Choroid plexus epithelial cell (primary cell): ENCODE measurements at regions not wholly inside any gene's neighbourhood (a gene's known extent, or its start where the extent isn't known, plus 50 kb on each side); places are given as distances from the start of the nearest gene placed in this dataset.
"Not testable (repeated sequence)": the region's sequence is repeated elsewhere in the genome, so short reads cannot be mapped to it uniquely, and the experiment has no call there.

ENCODE experiments used
- DNase-seq: peaks from one replicate; pipeline ENCODE4 v3.0.0-alpha.2; 2010; ENCODE audit warnings: low read depth
- H3K4me3 ChIP-seq: 2 replicates; pipeline ENCODE4 v1.5.1; 2011; ENCODE audit warnings: low read depth, mild to moderate bottlenecking, control low read depth, low read length, moderate library complexity
- CTCF ChIP-seq: conservative IDR thresholded peaks from 2 replicates; pipeline ENCODE4 v1.5.1; 2011; ENCODE audit warnings: low read depth, mild to moderate bottlenecking, control low read depth, inconsistent platforms, low read length, moderate library complexity

GRCh38 chr6:134634466-134634865 lies 315.4 kb downstream of the ALDH8A1 start:
- H3K4me3 ChIP-seq: no peak overlapping the region
- no peak for TF ChIP-seq CTCF
- no peak for DNase-seq

- DNase-seq, H3K4me3 ChIP-seq: not testable (repeated sequence)
Observed at GRCh38 chr6:134632982-134633940, 315.3 kb upstream of the SGK1 start.

GRCh38 chr6:134632024-134632423 lies 314.1 kb upstream of the SGK1 start:
- H3K4me3 ChIP-seq: no peak overlapping the region
- no peak for TF ChIP-seq CTCF
- DNase-seq: no peak

- TF ChIP-seq CTCF: no peak
- no peak overlapping the region for H3K4me3 ChIP-seq
- DNase-seq: no peak
Observed at GRCh38 chr6:134631398-134631924, 313.5 kb upstream of the SGK1 start.

GRCh38 chr6:134630508-134631121 lies 312.7 kb upstream of the SGK1 start:
- no peak overlapping the region for H3K4me3 ChIP-seq
- no peak for DNase-seq
- TF ChIP-seq CTCF: no peak

- no peak for DNase-seq
- no peak for TF ChIP-seq CTCF
- no peak overlapping the region for H3K4me3 ChIP-seq
Observed at GRCh38 chr6:134628154-134628553, 310.2 kb upstream of the SGK1 start.

GRCh38 chr6:134627707-134628106 lies 309.8 kb upstream of the SGK1 start:
- DNase-seq: no peak
- TF ChIP-seq CTCF: no peak
- H3K4me3 ChIP-seq: no peak overlapping the region
